H9 (cell line): ENCODE measurements at regions not wholly inside any gene's neighbourhood (a gene's known extent, or its start where the extent isn't known, plus 50 kb on each side); places are given as distances from the start of the nearest gene placed in this dataset.

Experiments
- DNase-seq: peaks from one replicate; pipeline ENCODE4 v3.0.0-alpha.2; 2017
- H2AFZ ChIP-seq: one replicate; pipeline ENCODE4 v1.6.1; 2013; ENCODE audit warnings: mild to moderate bottlenecking, low read length, control low read depth, moderate library complexity
- H2AK5ac ChIP-seq: 2 replicates; pipeline ENCODE4 v1.6.1; 2013; ENCODE audit warnings: low read length, control low read depth, mixed read lengths; ENCODE audit not compliant: insufficient read length
- H2BK120ac ChIP-seq: one replicate; pipeline ENCODE4 v1.6.1; 2013; ENCODE audit warnings: low read depth, mild to moderate bottlenecking, low read length, control low read depth, inconsistent platforms; ENCODE audit not compliant: poor library complexity, severe bottlenecking
- H2BK12ac ChIP-seq: 2 replicates; pipeline ENCODE4 v1.6.1; 2013; ENCODE audit warnings: low read length, control low read depth, mixed read lengths, low read depth; ENCODE audit not compliant: insufficient read length
- H2BK15ac ChIP-seq: 2 replicates; pipeline ENCODE4 v1.6.1; 2013; ENCODE audit warnings: low read depth, low read length, control low read depth
- H2BK20ac ChIP-seq: one replicate; pipeline ENCODE4 v1.6.1; 2013; ENCODE audit warnings: low read depth, mild to moderate bottlenecking, low read length, control low read depth, inconsistent platforms; ENCODE audit not compliant: poor library complexity, severe bottlenecking
- H2BK5ac ChIP-seq: 2 replicates; pipeline ENCODE4 v1.6.1; 2013; ENCODE audit warnings: low read length, control low read depth, mixed read lengths; ENCODE audit not compliant: insufficient read length
- H3K14ac ChIP-seq: 2 replicates; pipeline ENCODE4 v1.6.1; 2013; ENCODE audit warnings: low read length, control low read depth; ENCODE audit not compliant: insufficient read depth
- H3K18ac ChIP-seq: 2 replicates; pipeline ENCODE4 v1.6.1; 2013; ENCODE audit warnings: low read depth, mild to moderate bottlenecking, mixed read lengths, low read length, control low read depth; ENCODE audit not compliant: insufficient read length
- H3K23ac ChIP-seq: 2 replicates; pipeline ENCODE4 v1.6.1; 2013; ENCODE audit warnings: low read length, control low read depth, mixed read lengths, low read depth; ENCODE audit not compliant: insufficient read length
- H3K23me2 ChIP-seq: 2 replicates; pipeline ENCODE4 v1.6.1; 2013; ENCODE audit warnings: low read depth, mild to moderate bottlenecking, mixed read lengths, low read length, control low read depth; ENCODE audit not compliant: insufficient read length, poor library complexity, severe bottlenecking
- H3K27ac ChIP-seq: 2 replicates; pipeline ENCODE4 v1.5.1; 2013; ENCODE audit warnings: low read length, control low read depth, mixed read lengths, low read depth; ENCODE audit not compliant: insufficient read length
- H3K27me3 ChIP-seq: 2 replicates; pipeline ENCODE4 v1.6.1; 2013; ENCODE audit warnings: low read length, control low read depth, inconsistent platforms; ENCODE audit not compliant: insufficient read depth
- H3K4ac ChIP-seq: 2 replicates; pipeline ENCODE4 v1.6.1; 2013; ENCODE audit warnings: low read depth, mild to moderate bottlenecking, control low read depth, inconsistent platforms, low read length, moderate library complexity
- H3K4me1 ChIP-seq: 2 replicates; pipeline ENCODE4 v1.6.1; 2013; ENCODE audit warnings: low read length, control low read depth, inconsistent platforms; ENCODE audit not compliant: insufficient read depth
- H3K4me2 ChIP-seq: 2 replicates; pipeline ENCODE4 v1.6.1; 2013; ENCODE audit warnings: low read length, control low read depth, mixed read lengths; ENCODE audit not compliant: insufficient read length, insufficient read depth
- H3K56ac ChIP-seq: 2 replicates; pipeline ENCODE4 v1.6.1; 2013; ENCODE audit warnings: low read depth, mild to moderate bottlenecking, mixed read lengths, low read length, control low read depth; ENCODE audit not compliant: insufficient read length
- H3K79me1 ChIP-seq: 2 replicates; pipeline ENCODE4 v1.6.1; 2013; ENCODE audit warnings: low read depth, mild to moderate bottlenecking, moderate library complexity, low read length, control low read depth, inconsistent platforms; ENCODE audit not compliant: insufficient read depth, poor library complexity, severe bottlenecking
- H3K79me2 ChIP-seq: 2 replicates; pipeline ENCODE4 v1.6.1; 2013; ENCODE audit warnings: low read length, control low read depth, inconsistent platforms; ENCODE audit not compliant: insufficient read depth
- H3K9ac ChIP-seq: 2 replicates; pipeline ENCODE4 v1.6.1; 2013; ENCODE audit warnings: low read length, control low read depth, mixed read lengths; ENCODE audit not compliant: insufficient read length; ENCODE audit errors: extremely low read depth
- H3K9me3 ChIP-seq: one replicate; pipeline ENCODE4 v1.6.1; 2013; ENCODE audit warnings: low read depth, low read length, inconsistent platforms; ENCODE audit not compliant: control insufficient read depth
- H3T11ph ChIP-seq: one replicate; pipeline ENCODE4 v1.6.1; 2013; ENCODE audit warnings: mild to moderate bottlenecking, low read length, control low read depth, inconsistent platforms
- H4K20me1 ChIP-seq: one replicate; pipeline ENCODE4 v1.6.1; 2013; ENCODE audit not compliant: control insufficient read depth, insufficient read length, insufficient read depth
- H4K5ac ChIP-seq: 2 replicates; pipeline ENCODE4 v1.6.1; 2013; ENCODE audit warnings: low read depth, mild to moderate bottlenecking, mixed read lengths, low read length, control low read depth; ENCODE audit not compliant: insufficient read length
- H4K8ac ChIP-seq: replicated peaks from 2 replicates; pipeline ENCODE4 v1.6.1; 2013; ENCODE audit warnings: low read length, control low read depth, mixed read lengths, low read depth; ENCODE audit not compliant: insufficient read length
- H4K91ac ChIP-seq: 2 replicates; pipeline ENCODE4 v1.6.1; 2013; ENCODE audit warnings: low read depth, mild to moderate bottlenecking, moderate library complexity, mixed read lengths, low read length, control low read depth; ENCODE audit not compliant: insufficient read length
- H3K27ac Mint-ChIP-seq, 3 experiments: 2 replicates in 2 of 3; 3 replicates in 1 of 3; pipeline ENCODE4 v1.8.0; 2020 to 2021; ENCODE audit warnings: mixed read lengths in 3 of 3, mild to moderate bottlenecking in 1 of 3, moderate library complexity in 1 of 3
- H3K27me3 Mint-ChIP-seq: 2 replicates; pipeline ENCODE4 v1.8.0; 2021; ENCODE audit warnings: low read depth, mild to moderate bottlenecking, moderate library complexity, mixed read lengths
- H3K36me3 Mint-ChIP-seq, 3 experiments: 2 replicates in 2 of 3; 3 replicates in 1 of 3; pipeline ENCODE4 v1.8.0; 2020 to 2021; ENCODE audit warnings: low read depth in 3 of 3, mixed read lengths in 3 of 3; ENCODE audit not compliant: insufficient read depth in 1 of 3
- H3K4me1 Mint-ChIP-seq, 2 experiments: 2 replicates each; pipeline ENCODE4 v1.8.0; 2020; ENCODE audit warnings: mixed read lengths in 2 of 2
- H3K4me3 Mint-ChIP-seq, 2 experiments: 2 replicates in 1 of 2; 3 replicates in 1 of 2; pipeline ENCODE4 v1.8.0; 2020 to 2021; ENCODE audit warnings: mild to moderate bottlenecking in 2 of 2, mixed read lengths in 2 of 2, moderate library complexity in 1 of 2
- H3K9me3 Mint-ChIP-seq, 2 experiments: 2 replicates in 1 of 2; 3 replicates in 1 of 2; pipeline ENCODE4 v1.8.0; 2020; ENCODE audit warnings: mild to moderate bottlenecking in 2 of 2, mixed read lengths in 2 of 2, moderate library complexity in 1 of 2
- CTCF ChIP-seq: fragments of 200-600 bp; sonication (generic); conservative IDR thresholded peaks from 3 replicates; pipeline ENCODE4 v1.8.0; 2021; ENCODE audit warnings: antibody characterized with exemption, mild to moderate bottlenecking
- WGBS: extraction: QIAGEN DNeasy Blood & Tissue Kit; methylation state at CpG from one replicate; pipeline ENCODE4 v1.1.7; 2013; ENCODE audit warnings: missing lambda C conversion rate, low lambda C conversion rate, mixed read lengths; ENCODE audit not compliant: insufficient read length; ENCODE audit errors: extremely low coverage; 5-methylcytosine and 5-hydroxymethylcytosine counted together

- Histone ChIP-seq H3K27ac (no peak overlapping the region), H3K79me1 (no peaks in the 10 kb centered on the region), H2AFZ (no peak overlapping the region), H3K27me3 (no peaks in the 10 kb centered on the region), H3T11ph (no peak overlapping the region), H3K14ac (no peak overlapping the region), H2BK20ac (no peak overlapping the region), H3K4me1 (no peaks in the 10 kb centered on the region), H3K4me2 (no peak overlapping the region), H2BK120ac (no peak overlapping the region), H3K18ac (no peak overlapping the region), H4K20me1 (no peaks in the 10 kb centered on the region), H4K91ac (no peak overlapping the region), H2AK5ac (no peak overlapping the region), H3K9ac (no peak overlapping the region), H2BK12ac (no peak overlapping the region), H4K5ac (no peak overlapping the region), H3K9me3 (no peaks in the 10 kb centered on the region), H2BK15ac (no peak overlapping the region), H3K56ac (no peak overlapping the region), H3K4ac (no peak overlapping the region), H3K79me2 (no peaks in the 10 kb centered on the region), H2BK5ac (no peak overlapping the region), H4K8ac (no peak overlapping the region), H3K23me2 (no peaks in the 10 kb centered on the region), H3K23ac (no peak overlapping the region)
- no peak for DNase-seq
- TF ChIP-seq CTCF = no peak
- no peaks in the 10 kb centered on the region for H3K36me3 Mint-ChIP-seq
- no peaks in the 10 kb centered on the region for H3K27me3 Mint-ChIP-seq
- H3K9me3 Mint-ChIP-seq = no peaks in the 10 kb centered on the region
- no peak overlapping the region for H3K27ac Mint-ChIP-seq
- H3K4me3 Mint-ChIP-seq = no peak overlapping the region
- WGBS = no CpG with 5 or more reads among the region's 1 CpG
- H3K4me1 Mint-ChIP-seq = no peaks in the 10 kb centered on the region
These were observed 338.0 kb upstream of the KHDRBS2 start for GRCh38 chr6:62623846-62624532.
